ENCODE measurements at regions not wholly inside any gene's neighbourhood (a gene's known extent, or its start where the extent isn't known, plus 50 kb on each side); places are given as distances from the start of the nearest gene placed in this dataset.

DNA sequence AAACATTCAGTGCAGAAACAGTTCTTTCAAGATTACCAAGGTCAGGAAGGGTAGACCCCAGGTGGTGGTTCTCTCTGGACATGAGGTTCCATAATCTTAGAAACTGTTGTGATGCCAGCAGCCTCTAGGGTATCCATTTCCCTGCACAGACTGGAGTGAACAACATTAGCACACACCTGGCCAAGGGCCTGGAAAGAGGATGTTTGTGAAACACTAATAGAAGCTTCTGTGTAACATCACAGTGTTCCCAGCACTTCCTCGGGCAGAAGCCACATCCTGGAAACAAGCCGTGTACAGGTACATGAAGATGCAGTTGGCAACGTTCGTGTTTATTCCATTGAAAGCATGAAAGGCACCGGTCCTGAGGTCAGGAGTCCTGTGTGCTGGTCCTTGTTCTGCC is 598.2 kb upstream of the KLF4 start:
- no peaks in the 10 kb centered on the region for H3K4me1 ChIP-seq (ENCODE audit: insufficient read depth, low read length, severe bottlenecking)
- TF ChIP-seq EZH2 (IDR thresholded peaks at IDR 0.05; ENCODE audit: borderline replicate concordance, low read length), result no peak
- TF ChIP-seq, protein P1, sequence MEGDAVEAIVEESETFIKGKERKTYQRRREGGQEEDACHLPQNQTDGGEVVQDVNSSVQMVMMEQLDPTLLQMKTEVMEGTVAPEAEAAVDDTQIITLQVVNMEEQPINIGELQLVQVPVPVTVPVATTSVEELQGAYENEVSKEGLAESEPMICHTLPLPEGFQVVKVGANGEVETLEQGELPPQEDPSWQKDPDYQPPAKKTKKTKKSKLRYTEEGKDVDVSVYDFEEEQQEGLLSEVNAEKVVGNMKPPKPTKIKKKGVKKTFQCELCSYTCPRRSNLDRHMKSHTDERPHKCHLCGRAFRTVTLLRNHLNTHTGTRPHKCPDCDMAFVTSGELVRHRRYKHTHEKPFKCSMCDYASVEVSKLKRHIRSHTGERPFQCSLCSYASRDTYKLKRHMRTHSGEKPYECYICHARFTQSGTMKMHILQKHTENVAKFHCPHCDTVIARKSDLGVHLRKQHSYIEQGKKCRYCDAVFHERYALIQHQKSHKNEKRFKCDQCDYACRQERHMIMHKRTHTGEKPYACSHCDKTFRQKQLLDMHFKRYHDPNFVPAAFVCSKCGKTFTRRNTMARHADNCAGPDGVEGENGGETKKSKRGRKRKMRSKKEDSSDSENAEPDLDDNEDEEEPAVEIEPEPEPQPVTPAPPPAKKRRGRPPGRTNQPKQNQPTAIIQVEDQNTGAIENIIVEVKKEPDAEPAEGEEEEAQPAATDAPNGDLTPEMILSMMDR (IDR thresholded peaks at IDR 0.05; ENCODE audit: low read length), result no peak
- no peaks in the 10 kb centered on the region for H3K36me3 ChIP-seq (ENCODE audit: insufficient read depth, low read length)
- no peak overlapping the region for H3K4me3 ChIP-seq (ENCODE audit: low read depth, low read length, poor library complexity, severe bottlenecking)
- no peak overlapping the region for H3K27ac ChIP-seq (ENCODE audit: low read depth, low read length, poor library complexity, severe bottlenecking)
- H3K9me3 ChIP-seq (ENCODE audit: low read length), result no peaks in the 10 kb centered on the region
- H4K20me1 ChIP-seq (ENCODE audit: insufficient read depth, low read length), result no peaks in the 10 kb centered on the region
- H3K79me2 ChIP-seq (ENCODE audit: insufficient read depth, low read length), result no peaks in the 10 kb centered on the region
- no peak overlapping the region for H2AFZ ChIP-seq (ENCODE audit: low read length)
- H3K4me2 ChIP-seq (ENCODE audit: low read length), result no peak overlapping the region
- H3K9ac ChIP-seq (ENCODE audit: low read length), result no peak overlapping the region
- H3K27me3 ChIP-seq (ENCODE audit: insufficient read depth, low read length), result no peaks in the 10 kb centered on the region
- no peaks in the 10 kb centered on the region for H3F3A ChIP-seq (ENCODE audit: insufficient read depth, low read length)
- no peaks in the 10 kb centered on the region for H3K9me2 ChIP-seq (ENCODE audit: low read depth, low read length)

DNA sequence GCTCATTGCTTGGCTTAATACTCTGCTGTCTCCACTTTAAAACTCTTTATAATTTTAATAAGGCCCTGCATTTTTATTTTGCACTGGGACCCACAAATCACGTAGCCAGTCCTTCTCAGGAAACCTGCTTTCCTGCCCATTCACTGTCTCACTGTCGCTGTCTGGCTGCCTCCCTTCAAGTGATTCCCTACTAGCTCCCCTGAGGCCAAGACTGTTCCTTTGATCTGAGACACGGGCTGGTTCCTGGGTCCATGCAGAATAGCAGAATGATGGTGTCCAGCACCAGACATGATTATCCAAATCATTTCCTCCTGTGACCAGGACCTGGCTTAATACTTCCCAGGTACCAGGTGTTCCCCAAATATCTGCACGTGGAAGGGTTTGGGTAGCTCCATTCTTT is 597.1 kb upstream of the KLF4 start:
- TF ChIP-seq EZH2 (IDR thresholded peaks at IDR 0.05; ENCODE audit: borderline replicate concordance, low read length), result no peak
- TF ChIP-seq, protein P1 (IDR thresholded peaks at IDR 0.05; ENCODE audit: low read length), result no peak

DNA sequence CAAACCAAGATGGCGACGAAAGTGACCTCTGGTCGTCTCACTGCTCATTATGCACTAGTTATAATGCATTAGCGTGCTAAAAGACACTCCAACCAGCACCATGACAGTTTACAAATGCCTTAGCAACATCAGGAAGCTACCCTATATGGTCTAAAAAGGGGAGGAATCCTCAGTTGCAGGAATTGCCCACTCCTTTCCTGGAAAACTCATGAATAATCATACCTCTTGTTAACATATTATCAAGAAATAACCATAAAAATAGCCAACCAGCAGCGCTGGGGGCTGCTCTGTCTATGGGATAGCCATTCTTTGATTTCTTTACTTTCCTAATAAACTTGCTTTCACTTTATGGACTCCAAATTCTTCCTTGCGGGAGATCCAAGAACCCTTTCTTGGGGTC is 595.7 kb upstream of the KLF4 start:
- Histone ChIP-seq H3K4me3 (ENCODE audit: low read depth, low read length, poor library complexity, severe bottlenecking) (no peak overlapping the region), H3K36me3 (ENCODE audit: insufficient read depth, low read length) (no peaks in the 10 kb centered on the region), H3K4me1 (ENCODE audit: insufficient read depth, low read length, severe bottlenecking) (no peaks in the 10 kb centered on the region), H3F3A (ENCODE audit: insufficient read depth, low read length) (no peaks in the 10 kb centered on the region), H2AFZ (ENCODE audit: low read length) (no peak overlapping the region), H3K9ac (ENCODE audit: low read length) (no peak overlapping the region), H4K20me1 (ENCODE audit: insufficient read depth, low read length) (no peaks in the 10 kb centered on the region), H3K27ac (ENCODE audit: low read depth, low read length, poor library complexity, severe bottlenecking) (no peak overlapping the region), H3K79me2 (ENCODE audit: insufficient read depth, low read length) (no peaks in the 10 kb centered on the region), H3K4me2 (ENCODE audit: low read length) (no peak overlapping the region), H3K9me2 (ENCODE audit: low read depth, low read length) (no peaks in the 10 kb centered on the region), H3K27me3 (ENCODE audit: insufficient read depth, low read length) (no peaks in the 10 kb centered on the region), H3K9me3 (ENCODE audit: low read length) (no peaks in the 10 kb centered on the region)
- no peak for TF ChIP-seq EZH2 (IDR thresholded peaks at IDR 0.05; ENCODE audit: borderline replicate concordance, low read length)
- TF ChIP-seq, protein P1 (IDR thresholded peaks at IDR 0.05; ENCODE audit: low read length), result no peak

More for the DNA sequence above, 597.1 kb upstream of the KLF4 start:
- Histone ChIP-seq H3K9ac (ENCODE audit: low read length) (no peak overlapping the region), H4K20me1 (ENCODE audit: insufficient read depth, low read length) (no peaks in the 10 kb centered on the region), H3K27me3 (ENCODE audit: insufficient read depth, low read length) (no peaks in the 10 kb centered on the region), H3K9me3 (ENCODE audit: low read length) (no peaks in the 10 kb centered on the region), H3K27ac (ENCODE audit: low read depth, low read length, poor library complexity, severe bottlenecking) (no peak overlapping the region), H3K36me3 (ENCODE audit: insufficient read depth, low read length) (no peaks in the 10 kb centered on the region), H3K4me2 (ENCODE audit: low read length) (no peak overlapping the region), H3K9me2 (ENCODE audit: low read depth, low read length) (no peaks in the 10 kb centered on the region), H3K79me2 (ENCODE audit: insufficient read depth, low read length) (no peaks in the 10 kb centered on the region), H3K4me1 (ENCODE audit: insufficient read depth, low read length, severe bottlenecking) (no peaks in the 10 kb centered on the region), H3F3A (ENCODE audit: insufficient read depth, low read length) (no peaks in the 10 kb centered on the region), H2AFZ (ENCODE audit: low read length) (no peak overlapping the region), H3K4me3 (ENCODE audit: low read depth, low read length, poor library complexity, severe bottlenecking) (no peak overlapping the region)

Data from OCI-LY1 (cell line).